CD4-positive, alpha-beta memory T cell (primary cell): ENCODE measurements at regions not wholly inside any gene's neighbourhood (a gene's known extent, or its start where the extent isn't known, plus 50 kb on each side); places are given as distances from the start of the nearest gene placed in this dataset.
A peak's percentile ranks its signal among the peaks of the same experiment; 100 is the strongest.

Source experiments
- CTCF ChIA-PET: fragments of 350-600 bp; sonication (Branson Sonifier 250); formaldehyde crosslinking; loops from one replicate; lab custom pipeline; 2021; ENCODE audit warnings: inconsistent platforms; ENCODE audit not compliant: partially characterized antibody; lab: Charles Lee
- POLR2A ChIA-PET: fragments of 350-600 bp; sonication (Branson Sonifier 250); formaldehyde crosslinking; loops from one replicate; lab custom pipeline; 2021; ENCODE audit not compliant: partially characterized antibody; lab: Charles Lee
- DNase-seq, 5 donors: peaks; one replicate each; pipeline versions ENCODE4 v3.0.0 to v3.0.0-alpha.2; 2020 to 2022; ENCODE audit warnings: mixed read lengths in 1 of 5
- H3K27ac ChIP-seq: one replicate; pipeline ENCODE4 v1.7.0; 2013; ENCODE audit warnings: low read depth, low read length
- H3K27me3 ChIP-seq: 2 replicates; pipeline ENCODE4 v1.7.0; 2013; ENCODE audit warnings: mild to moderate bottlenecking, low read length, moderate library complexity; ENCODE audit not compliant: insufficient read depth
- H3K36me3 ChIP-seq: 2 replicates; pipeline ENCODE4 v1.7.0; 2013; ENCODE audit warnings: mild to moderate bottlenecking, low read length, moderate library complexity; ENCODE audit not compliant: insufficient read depth
- H3K4me1 ChIP-seq: 2 replicates; pipeline ENCODE4 v1.7.0; 2013; ENCODE audit warnings: mild to moderate bottlenecking, low read length, moderate library complexity; ENCODE audit not compliant: insufficient read depth
- H3K4me3 ChIP-seq, 2 donors: one replicate each; pipeline ENCODE4 v1.7.0; 2013; ENCODE audit warnings: low read length in 2 of 2, mild to moderate bottlenecking in 1 of 2
- H3K9me3 ChIP-seq, 2 donors: one replicate each; pipeline ENCODE4 v1.7.0; 2013; ENCODE audit warnings: low read length in 2 of 2, control low read depth in 1 of 2; ENCODE audit not compliant: control insufficient read depth in 1 of 2
- H3K27ac Mint-ChIP-seq, 7 donors: one replicate each; pipeline ENCODE4 v1.8.0; 2020 to 2021; ENCODE audit warnings: mixed read lengths in 7 of 7, mild to moderate bottlenecking in 6 of 7, inconsistent platforms in 3 of 7, moderate library complexity in 3 of 7
- H3K27me3 Mint-ChIP-seq, 2 donors: one replicate each; pipeline ENCODE4 v1.8.0; 2020 to 2021; ENCODE audit warnings: mixed read lengths in 2 of 2
- H3K36me3 Mint-ChIP-seq, 2 donors: one replicate each; pipeline ENCODE4 v1.8.0; 2020 to 2021; ENCODE audit warnings: mixed read lengths in 2 of 2, inconsistent platforms in 1 of 2, mild to moderate bottlenecking in 1 of 2
- H3K4me1 Mint-ChIP-seq, 4 donors: one replicate each; pipeline ENCODE4 v1.8.0; 2020 to 2021; ENCODE audit warnings: mixed read lengths in 4 of 4, mild to moderate bottlenecking in 1 of 4
- H3K4me3 Mint-ChIP-seq, 8 donors: one replicate each; pipeline ENCODE4 v1.8.0; 2020 to 2021; ENCODE audit warnings: mixed read lengths in 8 of 8, mild to moderate bottlenecking in 7 of 8, moderate library complexity in 6 of 8, inconsistent platforms in 3 of 8
- H3K9me3 Mint-ChIP-seq, 8 donors: one replicate each; pipeline ENCODE4 v1.8.0; 2020 to 2021; ENCODE audit warnings: mixed read lengths in 8 of 8, mild to moderate bottlenecking in 5 of 8, inconsistent platforms in 3 of 8, moderate library complexity in 1 of 8
- intact Hi-C: fragments of 100-400 bp; cut with micrococcal nuclease; formaldehyde crosslinking; loops from one replicate; pipeline ENCODE4 v1.15.1; 2023

DNA sequence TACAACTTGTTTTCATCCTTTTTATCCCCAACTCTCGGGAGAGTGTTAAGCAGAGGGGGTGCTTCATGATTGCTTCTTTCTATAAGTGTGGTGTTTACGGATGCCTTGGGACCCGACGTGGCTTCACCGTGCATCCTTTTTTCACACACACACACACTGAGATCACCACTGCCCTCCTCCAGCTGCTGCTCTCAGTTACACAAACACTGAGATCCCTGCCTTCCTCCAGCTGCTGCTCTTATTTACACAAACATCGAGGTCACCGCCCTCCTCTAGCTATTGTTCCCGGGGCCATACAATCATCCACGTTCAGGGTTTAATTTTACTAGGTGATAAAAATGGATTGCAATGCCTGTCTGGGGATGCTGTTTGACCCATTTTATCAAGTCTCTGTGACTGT is 155.4 kb upstream of the FAM9B start:
- H3K36me3 ChIP-seq = no peaks in the 10 kb centered on the region
- H3K27ac ChIP-seq = no peak overlapping the region
- no peak for DNase-seq
- no peak overlapping the region for H3K4me3 ChIP-seq
- CTCF ChIA-PET = interaction anchor here (0.7 kb wide), 1 partner anchor 8 kb away, joined by 4 read pairs; no protein-coding TSS in a partner anchor
- H3K36me3 Mint-ChIP-seq = no peaks in the 10 kb centered on the region
- POLR2A ChIA-PET = no interaction called here
- H3K9me3 Mint-ChIP-seq = peaks cover 0 to 2% (median 0%) of the 10 kb centered on the region in 8 donors
- peaks cover 0 to under 1% (median 0%) of the 10 kb centered on the region in 4 donors for H3K4me1 Mint-ChIP-seq
- no peaks in the 10 kb centered on the region for H3K9me3 ChIP-seq
- H3K4me3 Mint-ChIP-seq = no peak overlapping the region
- H3K27me3 Mint-ChIP-seq = no peaks in the 10 kb centered on the region
- H3K27ac Mint-ChIP-seq = peak overlapping the region in 1 of 7 donors; percentile 4
- no peaks in the 10 kb centered on the region for H3K27me3 ChIP-seq
- intact Hi-C loops = no loop called here
- no peaks in the 10 kb centered on the region for H3K4me1 ChIP-seq

DNA sequence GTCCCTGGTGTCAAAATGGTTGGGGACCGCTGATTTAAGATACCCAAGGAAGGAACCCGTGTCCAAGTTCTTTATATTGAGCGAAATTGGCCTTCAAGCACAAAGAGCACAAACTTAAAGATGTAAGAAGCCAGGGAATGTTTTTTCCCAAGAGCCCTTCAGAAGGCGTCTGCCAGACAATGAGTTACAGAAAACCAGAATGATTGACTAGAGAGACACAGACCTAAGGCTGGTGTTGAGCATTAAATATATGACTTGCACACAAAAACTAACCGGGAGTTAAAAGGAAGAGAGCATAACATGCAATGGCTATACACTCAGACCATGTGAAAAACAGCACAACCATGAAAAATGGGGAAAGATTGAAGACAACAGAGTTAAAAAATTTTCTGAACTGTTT is 157.5 kb upstream of the FAM9B start:
- intact Hi-C loops = no loop called here

DNA sequence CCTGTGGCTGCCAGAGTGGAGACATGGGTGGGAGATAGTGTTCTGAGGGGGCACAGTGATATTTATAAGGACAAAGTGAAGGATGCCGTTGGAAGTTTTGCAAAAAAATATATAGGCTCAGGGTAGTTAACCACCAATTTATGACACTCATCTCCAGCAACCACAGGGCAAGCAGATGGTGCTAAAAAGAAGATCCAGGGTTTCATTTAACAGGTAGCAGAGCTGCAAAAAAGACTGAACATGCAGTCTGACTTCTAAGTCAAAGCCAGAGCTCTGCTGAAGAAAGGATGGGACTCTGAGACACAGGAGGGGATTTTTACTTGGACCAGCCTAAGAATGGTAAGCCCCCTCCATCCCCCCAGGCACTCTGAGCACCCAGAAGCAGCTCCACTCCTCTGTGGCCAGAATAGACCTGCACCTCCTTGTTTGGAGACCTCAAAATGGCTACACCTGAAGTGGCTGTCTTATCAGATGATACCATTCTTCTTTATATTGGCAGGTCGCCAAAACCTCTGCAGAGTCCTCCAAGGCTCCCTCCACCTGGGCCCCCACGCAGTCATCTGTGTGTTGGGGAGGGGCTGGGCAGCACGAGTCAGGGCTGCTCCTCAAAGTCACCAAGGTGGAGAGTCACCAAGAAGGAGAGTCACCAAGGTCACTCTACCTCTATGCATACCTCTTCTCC is 161.4 kb upstream of the FAM9B start:
- Mint-ChIP-seq H3K9me3 (peaks cover 0 to 2% (median 0%) of the 10 kb centered on the region in 8 donors), H3K27ac (peak overlapping the region in 1 of 7 donors; percentile 32), H3K27me3 (no peaks in the 10 kb centered on the region), H3K4me3 (no peak overlapping the region), H3K4me1 (peaks cover 6 to 14% (median 10%) of the 10 kb centered on the region in 4 donors), H3K36me3 (no peaks in the 10 kb centered on the region)
- DNase-seq = peak in 2 of 5 donors; percentile 1 to 9
- ChIA-PET CTCF (no interaction called here), POLR2A (no interaction called here)
- Histone ChIP-seq H3K9me3 (no peaks in the 10 kb centered on the region), H3K27me3 (no peaks in the 10 kb centered on the region), H3K27ac (no peak overlapping the region), H3K4me1 (peaks cover 4% of the 10 kb centered on the region), H3K4me3 (no peak overlapping the region), H3K36me3 (no peaks in the 10 kb centered on the region)
- intact Hi-C loops = no loop called here

More for the DNA sequence above, 157.5 kb upstream of the FAM9B start:
- H3K4me1 ChIP-seq = peaks cover 4% of the 10 kb centered on the region
- no peaks in the 10 kb centered on the region for H3K27me3 Mint-ChIP-seq
- peaks cover 0 to 2% (median 0%) of the 10 kb centered on the region in 8 donors for H3K9me3 Mint-ChIP-seq
- H3K27me3 ChIP-seq = no peaks in the 10 kb centered on the region
- DNase-seq = no peak
- no peaks in the 10 kb centered on the region for H3K9me3 ChIP-seq
- no peak overlapping the region for H3K27ac ChIP-seq
- no peaks in the 10 kb centered on the region for H3K36me3 Mint-ChIP-seq
- H3K4me3 Mint-ChIP-seq = no peak overlapping the region
- POLR2A ChIA-PET = no interaction called here
- no peak overlapping the region for H3K27ac Mint-ChIP-seq
- H3K4me3 ChIP-seq = no peak overlapping the region
- H3K4me1 Mint-ChIP-seq = peaks cover 6 to 14% (median 10%) of the 10 kb centered on the region in 4 donors
- CTCF ChIA-PET = no interaction called here
- H3K36me3 ChIP-seq = no peaks in the 10 kb centered on the region

GRCh38 chrX:9196961-9197640 is 163.2 kb upstream of the FAM9B start:
- no peaks in the 10 kb centered on the region for H3K27me3 ChIP-seq
- Mint-ChIP-seq H3K36me3 (no peaks in the 10 kb centered on the region), H3K9me3 (no peaks in the 10 kb centered on the region), H3K27ac (no peak overlapping the region), H3K27me3 (no peaks in the 10 kb centered on the region), H3K4me1 (peaks cover 6 to 14% (median 10%) of the 10 kb centered on the region in 4 donors), H3K4me3 (no peak overlapping the region)
- DNase-seq = no peak
- ChIA-PET CTCF (interaction anchor here (0.5 kb wide), 1 partner anchor 8 kb away, joined by 4 read pairs; no protein-coding TSS in a partner anchor), POLR2A (interaction anchor here (0.8 kb wide), 1 partner anchor 129 kb away, joined by 3 read pairs; no protein-coding TSS in a partner anchor)
- no peaks in the 10 kb centered on the region for H3K9me3 ChIP-seq
- no peaks in the 10 kb centered on the region for H3K36me3 ChIP-seq
- intact Hi-C loops = no loop called here
- no peak overlapping the region for H3K27ac ChIP-seq
- no peak overlapping the region for H3K4me3 ChIP-seq
- H3K4me1 ChIP-seq = peaks cover 4% of the 10 kb centered on the region

DNA sequence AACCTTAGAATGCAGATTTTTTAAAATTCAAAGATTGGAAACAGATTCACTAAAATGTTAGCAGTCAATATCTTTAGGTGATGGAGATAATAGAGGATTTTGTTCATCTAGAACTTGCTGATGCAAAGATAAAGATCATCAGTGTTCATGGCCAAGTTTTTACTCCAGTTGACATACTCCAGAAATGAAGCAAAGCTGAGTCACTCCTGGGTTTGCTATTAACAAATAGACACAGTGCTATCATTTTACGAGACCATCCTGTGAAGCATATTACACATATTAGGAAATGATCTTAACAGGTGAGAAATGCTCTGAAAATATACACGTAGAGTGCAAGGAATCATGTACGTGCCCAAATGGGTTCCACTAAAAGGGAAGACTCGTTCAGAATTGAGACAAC is 170.6 kb upstream of the FAM9B start:
- Mint-ChIP-seq H3K36me3 (no peaks in the 10 kb centered on the region), H3K4me1 (peaks cover 3 to 10% (median 6%) of the 10 kb centered on the region in 4 donors), H3K9me3 (no peaks in the 10 kb centered on the region), H3K27ac (no peak overlapping the region), H3K27me3 (peaks cover 0 to 1% of the 10 kb centered on the region in 2 donors), H3K4me3 (no peak overlapping the region)
- Histone ChIP-seq H3K27me3 (no peaks in the 10 kb centered on the region), H3K27ac (no peak overlapping the region), H3K4me3 (no peak overlapping the region), H3K4me1 (no peaks in the 10 kb centered on the region), H3K36me3 (no peaks in the 10 kb centered on the region), H3K9me3 (no peaks in the 10 kb centered on the region)
- POLR2A ChIA-PET = no interaction called here
- no peak for DNase-seq
- CTCF ChIA-PET = no interaction called here
- intact Hi-C loops = no loop called here

- no peaks in the 10 kb centered on the region for H3K36me3 ChIP-seq
- Mint-ChIP-seq H3K36me3 (no peaks in the 10 kb centered on the region), H3K9me3 (peaks cover 0 to 2% (median 0%) of the 10 kb centered on the region in 8 donors), H3K27ac (no peak overlapping the region), H3K4me1 (peaks cover 3 to 10% (median 6%) of the 10 kb centered on the region in 4 donors), H3K27me3 (peaks cover 0 to 1% of the 10 kb centered on the region in 2 donors), H3K4me3 (peak overlapping the region in 2 of 8 donors; percentile 2 to 40)
- no peak overlapping the region for H3K27ac ChIP-seq
- no peaks in the 10 kb centered on the region for H3K4me1 ChIP-seq
- ChIA-PET POLR2A (no interaction called here), CTCF (no interaction called here)
- intact Hi-C loops = no loop called here
- no peak for DNase-seq
- no peak overlapping the region for H3K4me3 ChIP-seq
- H3K9me3 ChIP-seq = no peaks in the 10 kb centered on the region
- H3K27me3 ChIP-seq = no peaks in the 10 kb centered on the region
These were observed 171.8 kb upstream of the FAM9B start for GRCh38 chrX:9205599-9206223.

DNA sequence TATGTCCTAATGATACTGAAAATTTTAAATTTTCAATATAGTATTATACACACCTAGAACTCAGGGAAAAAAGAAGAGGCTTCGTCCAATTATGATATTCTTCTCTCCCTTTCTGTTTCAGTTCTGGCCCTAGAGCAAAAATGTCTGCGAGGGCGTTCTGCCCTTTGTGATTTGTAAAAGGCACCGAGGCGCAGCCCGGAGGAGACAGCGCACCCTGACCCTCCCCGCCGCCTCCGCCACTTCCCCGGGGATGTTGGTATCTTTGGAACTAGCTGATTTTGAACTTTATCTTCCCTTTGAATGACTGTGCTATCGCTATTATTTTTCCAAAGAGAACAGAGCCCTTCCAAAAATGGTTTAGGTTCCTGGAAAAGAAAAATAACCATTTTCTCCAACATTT is 173.2 kb upstream of the FAM9B start:
- Mint-ChIP-seq H3K36me3 (no peaks in the 10 kb centered on the region), H3K4me3 (no peak overlapping the region)
- POLR2A ChIA-PET = no interaction called here

More for the DNA sequence above, 173.2 kb upstream of the FAM9B start:
- no peaks in the 10 kb centered on the region for H3K4me1 ChIP-seq
- H3K4me3 ChIP-seq = no peak overlapping the region
- H3K9me3 ChIP-seq = no peaks in the 10 kb centered on the region
- H3K9me3 Mint-ChIP-seq = peaks cover 0 to 2% (median 0%) of the 10 kb centered on the region in 8 donors
- no peak overlapping the region for H3K27ac ChIP-seq
- no peaks in the 10 kb centered on the region for H3K27me3 ChIP-seq
- no peak for DNase-seq
- peaks cover 0 to 1% of the 10 kb centered on the region in 2 donors for H3K27me3 Mint-ChIP-seq
- no peaks in the 10 kb centered on the region for H3K36me3 ChIP-seq
- CTCF ChIA-PET = no interaction called here
- intact Hi-C loops = no loop called here
- peaks cover 3 to 10% (median 6%) of the 10 kb centered on the region in 4 donors for H3K4me1 Mint-ChIP-seq
- H3K27ac Mint-ChIP-seq = no peak overlapping the region
